22Rv1 (cell line): ENCODE measurements at regions not wholly inside any gene's neighbourhood (a gene's known extent, or its start where the extent isn't known, plus 50 kb on each side); places are given as distances from the start of the nearest gene placed in this dataset.

ENCODE experiments used
- CTCF ChIP-seq: fragments of 450-650 bp; IDR thresholded peaks from 2 replicates; pipeline ENCODE4 v1.5.1; 2017; ENCODE audit warnings: mild to moderate bottlenecking
- ZFX ChIP-seq: fragments of 450-650 bp; IDR thresholded peaks from 2 replicates; pipeline ENCODE4 v1.6.1; 2017; ENCODE audit warnings: antibody characterized with exemption, borderline replicate concordance

- no peak for TF ChIP-seq CTCF
- TF ChIP-seq ZFX, result no peak
Observed at GRCh38 chr16:9205661-9206060, 114.2 kb downstream of the HAPSTR1 start.
